Lower lobe of right lung (tissue), 2 donors: ENCODE measurements at regions not wholly inside any gene's neighbourhood (a gene's known extent, or its start where the extent isn't known, plus 50 kb on each side); places are given as distances from the start of the nearest gene placed in this dataset.
A peak's percentile ranks its signal among the peaks of the same experiment; 100 is the strongest.

Experiments used
- ATAC-seq, 2 donors: fragments of 200-7000 bp; cut with Tn5 transposase; one replicate each; pipeline ENCODE4 v1.9.1; 2020 to 2022; ENCODE audit warnings: mild to moderate bottlenecking in 2 of 2, moderate library complexity in 2 of 2
- DNase-seq: peaks from one replicate; pipeline ENCODE4 v3.0.0-alpha.2; 2020
- H3K27ac ChIP-seq: fragments of 200-600 bp; one replicate; pipeline ENCODE4 v1.8.0; 2022
- H3K27me3 ChIP-seq: fragments of 200-600 bp; one replicate; pipeline ENCODE4 v1.8.0; 2022; ENCODE audit warnings: low read depth
- H3K36me3 ChIP-seq: fragments of 200-600 bp; one replicate; pipeline ENCODE4 v1.8.0; 2022; ENCODE audit warnings: mild to moderate bottlenecking
- H3K4me1 ChIP-seq: fragments of 200-600 bp; one replicate; pipeline ENCODE4 v1.8.0; 2022
- H3K4me3 ChIP-seq: fragments of 200-600 bp; one replicate; pipeline ENCODE4 v1.8.0; 2022; ENCODE audit warnings: mild to moderate bottlenecking
- H3K9me3 ChIP-seq: fragments of 200-600 bp; one replicate; pipeline ENCODE4 v1.8.0; 2022
- CTCF ChIP-seq: fragments of 200-600 bp; IDR thresholded peaks from one replicate; pipeline ENCODE4 v1.8.0; 2022; ENCODE audit warnings: antibody characterized with exemption, mild to moderate bottlenecking
- intact Hi-C: fragments of 100-400 bp; cut with DNase I; formaldehyde crosslinking; loops from one replicate; pipeline ENCODE4 v1.11.0; 2022
- donor health status: DM: no; HTN: yes; CAD: no; lungs with severe emphysema.

- Histone ChIP-seq H3K4me3 (no peak overlapping the region), H3K36me3 (no peaks in the 10 kb centered on the region), H3K27ac (no peak overlapping the region), H3K27me3 (no peaks in the 10 kb centered on the region), H3K9me3 (no peaks in the 10 kb centered on the region), H3K4me1 (peaks cover 24% of the 10 kb centered on the region)
- no peak for DNase-seq
- intact Hi-C loops, result loop anchor here (10.0 kb wide), 1 partner anchor 95 kb away; the partner anchor contains the start of gene MAML3
- no peak for TF ChIP-seq CTCF
- no peak for ATAC-seq
These were observed 95.4 kb upstream of the MAML3 start for GRCh38 chr4:140249351-140249750.

- Histone ChIP-seq H3K4me3 (no peak overlapping the region), H3K4me1 (peaks cover 31% of the 10 kb centered on the region), H3K9me3 (no peaks in the 10 kb centered on the region), H3K27me3 (no peaks in the 10 kb centered on the region), H3K27ac (no peak overlapping the region), H3K36me3 (no peaks in the 10 kb centered on the region)
- intact Hi-C loops, result loop anchor here (10.0 kb wide), 1 partner anchor 92 kb away; the partner anchor contains the start of gene MAML3
- no peak for DNase-seq
- no peak for ATAC-seq
- TF ChIP-seq CTCF, result no peak
These were observed 93.3 kb upstream of the MAML3 start for GRCh38 chr4:140247237-140247636.

GRCh38 chr4:140246216-140246615 lies 92.2 kb upstream of the MAML3 start:
- intact Hi-C loops, result loop anchor here (10.0 kb wide), 1 partner anchor 91 kb away; the partner anchor contains the start of gene MAML3
- H3K9me3 ChIP-seq, result no peaks in the 10 kb centered on the region

GRCh38 chr4:140244328-140244727 lies 90.3 kb upstream of the MAML3 start:
- no peak for ATAC-seq
- intact Hi-C loops, result loop anchor here (10.0 kb wide), 1 partner anchor 90 kb away; the partner anchor contains the start of gene MAML3
- Histone ChIP-seq H3K4me1 (peaks cover 20% of the 10 kb centered on the region), H3K36me3 (no peaks in the 10 kb centered on the region), H3K9me3 (no peaks in the 10 kb centered on the region), H3K4me3 (no peak overlapping the region), H3K27me3 (no peaks in the 10 kb centered on the region), H3K27ac (no peak overlapping the region)
- no peak for TF ChIP-seq CTCF
- DNase-seq, result no peak

More at GRCh38 chr4:140246216-140246615, 92.2 kb upstream of the MAML3 start:
- no peak overlapping the region for H3K27ac ChIP-seq
- no peak for DNase-seq
- H3K36me3 ChIP-seq, result no peaks in the 10 kb centered on the region
- peaks cover 21% of the 10 kb centered on the region for H3K4me1 ChIP-seq
- H3K4me3 ChIP-seq, result no peak overlapping the region
- ATAC-seq, result no peak
- no peak for TF ChIP-seq CTCF
- H3K27me3 ChIP-seq, result no peaks in the 10 kb centered on the region

GRCh38 chr4:140243278-140243753 lies 89.3 kb upstream of the MAML3 start:
- Histone ChIP-seq H3K9me3 (no peaks in the 10 kb centered on the region), H3K4me1 (peaks cover 23% of the 10 kb centered on the region), H3K36me3 (no peaks in the 10 kb centered on the region), H3K27me3 (no peaks in the 10 kb centered on the region), H3K27ac (peak overlapping the region; percentile 71), H3K4me3 (no peak overlapping the region)
- ATAC-seq (peak; percentile 65 to 80), DNase-seq (peak; percentile 47)
- intact Hi-C loops, result loop anchor here (10.0 kb wide), 1 partner anchor 89 kb away; the partner anchor contains the start of gene MAML3
- no peak for TF ChIP-seq CTCF
